ENCODE measurements at regions not wholly inside any gene's neighbourhood (a gene's known extent, or its start where the extent isn't known, plus 50 kb on each side); places are given as distances from the start of the nearest gene placed in this dataset.

DNA sequence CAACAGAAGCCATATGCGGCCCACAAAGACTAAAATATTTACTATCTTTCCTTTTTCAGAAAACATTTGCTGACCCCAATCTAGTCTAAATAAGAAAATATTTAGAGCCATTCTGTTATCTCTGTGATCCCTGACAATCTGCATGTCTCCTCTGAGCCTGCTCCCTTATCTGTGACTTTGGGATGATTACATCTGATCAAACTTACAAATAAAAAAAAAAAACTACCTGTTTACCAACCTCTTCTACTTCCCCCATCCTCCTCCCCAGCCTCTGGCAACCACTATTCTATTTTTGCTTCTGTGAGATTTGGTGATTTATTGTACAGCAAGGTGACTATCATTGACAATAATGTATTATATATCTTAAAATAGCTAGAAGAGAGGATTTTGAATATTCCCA lies 176.3 kb upstream of the CD180 start:
- TF ChIP-seq, protein P1, sequence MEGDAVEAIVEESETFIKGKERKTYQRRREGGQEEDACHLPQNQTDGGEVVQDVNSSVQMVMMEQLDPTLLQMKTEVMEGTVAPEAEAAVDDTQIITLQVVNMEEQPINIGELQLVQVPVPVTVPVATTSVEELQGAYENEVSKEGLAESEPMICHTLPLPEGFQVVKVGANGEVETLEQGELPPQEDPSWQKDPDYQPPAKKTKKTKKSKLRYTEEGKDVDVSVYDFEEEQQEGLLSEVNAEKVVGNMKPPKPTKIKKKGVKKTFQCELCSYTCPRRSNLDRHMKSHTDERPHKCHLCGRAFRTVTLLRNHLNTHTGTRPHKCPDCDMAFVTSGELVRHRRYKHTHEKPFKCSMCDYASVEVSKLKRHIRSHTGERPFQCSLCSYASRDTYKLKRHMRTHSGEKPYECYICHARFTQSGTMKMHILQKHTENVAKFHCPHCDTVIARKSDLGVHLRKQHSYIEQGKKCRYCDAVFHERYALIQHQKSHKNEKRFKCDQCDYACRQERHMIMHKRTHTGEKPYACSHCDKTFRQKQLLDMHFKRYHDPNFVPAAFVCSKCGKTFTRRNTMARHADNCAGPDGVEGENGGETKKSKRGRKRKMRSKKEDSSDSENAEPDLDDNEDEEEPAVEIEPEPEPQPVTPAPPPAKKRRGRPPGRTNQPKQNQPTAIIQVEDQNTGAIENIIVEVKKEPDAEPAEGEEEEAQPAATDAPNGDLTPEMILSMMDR (IDR thresholded peaks at IDR 0.05): no peak
- no peak for TF ChIP-seq POLR2A (IDR thresholded peaks at IDR 0.05)
- TF ChIP-seq POLR2AphosphoS5 (IDR thresholded peaks at IDR 0.05; ENCODE audit: insufficient read depth in 1 of 2, low read depth in 1 of 2): no peak

Measured in vagina (tissue), 2 donors.